Endothelial cell of umbilical vein (primary cell): ENCODE measurements at regions not wholly inside any gene's neighbourhood (a gene's known extent, or its start where the extent isn't known, plus 50 kb on each side); places are given as distances from the start of the nearest gene placed in this dataset.

ENCODE experiments used
- EZH2 ChIP-seq: IDR thresholded peaks from 2 replicates; pipeline ENCODE4 v1.6.1; 2012; ENCODE audit warnings: borderline replicate concordance, low read depth, mild to moderate bottlenecking, moderate library complexity, low read length, inconsistent platforms; ENCODE audit not compliant: severe bottlenecking
- POLR2A ChIP-seq: IDR thresholded peaks from 2 replicates; pipeline ENCODE4 v1.6.1; 2012; ENCODE audit warnings: low read depth, mild to moderate bottlenecking, control low read depth, low read length
- POLR2AphosphoS5 ChIP-seq: IDR thresholded peaks from 2 replicates; pipeline ENCODE4 v1.6.1; 2012; ENCODE audit warnings: low read depth, mild to moderate bottlenecking, control low read depth, low read length, moderate library complexity; ENCODE audit not compliant: insufficient read depth
- TF ChIP-seq, protein P1 (sequence below), 2 donors: IDR thresholded peaks; 1 replicate in 1 of 2; 2 replicates in 1 of 2; pipeline ENCODE4 v1.5.1; 2011; ENCODE audit warnings: low read length in 2 of 2, mild to moderate bottlenecking in 2 of 2, moderate library complexity in 2 of 2, control low read depth in 1 of 2, inconsistent platforms in 1 of 2, low read depth in 1 of 2; ENCODE audit not compliant: insufficient read depth in 1 of 2; ENCODE audit errors: extremely low read depth in 1 of 2
- TF ChIP-seq, protein P2 (sequence below): IDR thresholded peaks from 2 replicates; pipeline ENCODE4 v1.6.1; 2011; ENCODE audit not compliant: insufficient read depth, insufficient read length

GRCh38 chr9:130781569-130781968, 53.5 kb upstream of the ABL1 start:
- no peak for TF ChIP-seq POLR2A
- TF ChIP-seq, protein P1, sequence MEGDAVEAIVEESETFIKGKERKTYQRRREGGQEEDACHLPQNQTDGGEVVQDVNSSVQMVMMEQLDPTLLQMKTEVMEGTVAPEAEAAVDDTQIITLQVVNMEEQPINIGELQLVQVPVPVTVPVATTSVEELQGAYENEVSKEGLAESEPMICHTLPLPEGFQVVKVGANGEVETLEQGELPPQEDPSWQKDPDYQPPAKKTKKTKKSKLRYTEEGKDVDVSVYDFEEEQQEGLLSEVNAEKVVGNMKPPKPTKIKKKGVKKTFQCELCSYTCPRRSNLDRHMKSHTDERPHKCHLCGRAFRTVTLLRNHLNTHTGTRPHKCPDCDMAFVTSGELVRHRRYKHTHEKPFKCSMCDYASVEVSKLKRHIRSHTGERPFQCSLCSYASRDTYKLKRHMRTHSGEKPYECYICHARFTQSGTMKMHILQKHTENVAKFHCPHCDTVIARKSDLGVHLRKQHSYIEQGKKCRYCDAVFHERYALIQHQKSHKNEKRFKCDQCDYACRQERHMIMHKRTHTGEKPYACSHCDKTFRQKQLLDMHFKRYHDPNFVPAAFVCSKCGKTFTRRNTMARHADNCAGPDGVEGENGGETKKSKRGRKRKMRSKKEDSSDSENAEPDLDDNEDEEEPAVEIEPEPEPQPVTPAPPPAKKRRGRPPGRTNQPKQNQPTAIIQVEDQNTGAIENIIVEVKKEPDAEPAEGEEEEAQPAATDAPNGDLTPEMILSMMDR (IDR thresholded peaks at IDR 0.05; ENCODE audit: extremely low read depth in 1 of 2, insufficient read depth in 1 of 2, low read depth in 1 of 2, low read length in 2 of 2) = no peak
- no peak for TF ChIP-seq EZH2
- TF ChIP-seq POLR2AphosphoS5 = no peak
- TF ChIP-seq, protein P2, sequence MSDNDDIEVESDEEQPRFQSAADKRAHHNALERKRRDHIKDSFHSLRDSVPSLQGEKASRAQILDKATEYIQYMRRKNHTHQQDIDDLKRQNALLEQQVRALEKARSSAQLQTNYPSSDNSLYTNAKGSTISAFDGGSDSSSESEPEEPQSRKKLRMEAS = no peak
